ENCODE measurements at regions not wholly inside any gene's neighbourhood (a gene's known extent, or its start where the extent isn't known, plus 50 kb on each side); places are given as distances from the start of the nearest gene placed in this dataset.

DNA sequence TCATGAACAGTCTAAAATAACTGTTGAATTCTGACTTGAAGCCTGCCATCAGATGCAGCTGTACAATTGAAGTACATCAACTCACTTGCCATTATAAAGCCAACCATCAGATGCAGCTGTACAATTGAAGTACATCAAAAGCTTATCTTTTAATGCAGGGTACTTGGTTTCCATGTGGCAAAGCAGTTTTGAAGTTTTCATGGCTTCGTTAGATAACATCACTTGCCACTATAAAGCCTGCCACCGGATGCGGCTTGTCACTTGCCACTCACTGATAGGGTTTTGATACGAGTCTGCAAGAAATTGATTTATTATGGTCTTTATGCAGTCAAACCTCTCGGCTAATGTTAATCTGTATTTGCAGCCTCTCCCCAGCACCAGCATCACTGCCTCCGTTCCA, 1605.8 kb downstream of the SUCLG1 start:
- no peak for DNase-seq

DNA sequence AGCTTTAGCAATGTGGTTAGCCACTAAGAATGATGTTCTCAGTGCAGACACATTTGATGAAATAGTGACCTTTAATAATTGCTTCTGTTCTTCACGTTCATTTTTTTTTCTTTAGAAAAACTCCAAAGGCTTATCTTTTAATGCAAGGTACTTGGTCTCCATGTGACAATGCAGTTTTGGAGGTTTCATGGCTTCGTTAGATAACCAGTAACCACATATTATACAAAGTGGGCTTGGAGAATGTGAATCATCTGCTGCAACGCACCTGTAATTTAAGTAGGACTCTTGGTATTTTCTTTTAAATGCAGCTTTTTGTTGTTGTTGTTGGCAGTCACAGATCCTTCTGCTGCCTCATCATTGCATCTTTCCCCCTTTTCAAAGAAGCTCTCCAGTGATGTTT, 1606.3 kb downstream of the SUCLG1 start:
- no peak for DNase-seq

DNA sequence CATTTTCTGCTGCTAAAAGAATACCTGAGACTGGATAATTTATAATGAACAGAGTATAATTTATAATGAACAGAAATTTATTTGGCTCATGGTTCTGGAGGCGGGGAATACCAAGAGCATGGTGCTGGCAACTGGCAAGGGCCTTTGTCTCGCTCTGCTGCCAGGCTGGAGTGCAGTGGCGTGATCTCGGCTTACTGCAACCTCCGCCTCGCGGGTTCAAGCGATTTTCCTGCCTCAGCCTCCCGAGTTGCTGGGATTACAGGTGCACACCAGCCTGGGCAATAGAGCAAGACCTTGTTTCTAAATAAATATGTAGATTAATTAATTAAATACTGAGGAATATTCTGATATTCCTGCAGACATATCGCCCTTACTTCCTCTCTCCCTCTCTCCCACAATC, 1610.8 kb downstream of the SUCLG1 start:
- DNase-seq, result no peak

DNA sequence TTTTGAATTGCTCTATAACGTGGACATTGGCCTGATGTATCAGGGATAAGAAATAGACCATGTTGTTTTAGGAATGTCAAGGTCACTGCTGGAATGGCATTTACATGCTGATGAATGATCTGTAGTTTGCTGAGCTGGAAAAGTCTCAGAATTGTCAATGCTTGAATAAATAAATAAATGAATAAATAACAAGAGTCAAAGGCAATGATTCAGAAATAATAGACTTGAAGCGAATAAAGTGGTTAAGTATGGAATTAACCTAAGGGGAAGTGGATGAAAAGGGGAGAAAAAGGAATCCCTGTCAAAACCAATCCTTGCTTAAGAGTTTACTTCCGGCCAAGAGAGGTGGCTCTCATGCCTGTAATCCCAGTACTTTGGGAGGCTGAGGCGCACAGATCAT, 1620.0 kb downstream of the SUCLG1 start:
- DNase-seq, result no peak

DNA sequence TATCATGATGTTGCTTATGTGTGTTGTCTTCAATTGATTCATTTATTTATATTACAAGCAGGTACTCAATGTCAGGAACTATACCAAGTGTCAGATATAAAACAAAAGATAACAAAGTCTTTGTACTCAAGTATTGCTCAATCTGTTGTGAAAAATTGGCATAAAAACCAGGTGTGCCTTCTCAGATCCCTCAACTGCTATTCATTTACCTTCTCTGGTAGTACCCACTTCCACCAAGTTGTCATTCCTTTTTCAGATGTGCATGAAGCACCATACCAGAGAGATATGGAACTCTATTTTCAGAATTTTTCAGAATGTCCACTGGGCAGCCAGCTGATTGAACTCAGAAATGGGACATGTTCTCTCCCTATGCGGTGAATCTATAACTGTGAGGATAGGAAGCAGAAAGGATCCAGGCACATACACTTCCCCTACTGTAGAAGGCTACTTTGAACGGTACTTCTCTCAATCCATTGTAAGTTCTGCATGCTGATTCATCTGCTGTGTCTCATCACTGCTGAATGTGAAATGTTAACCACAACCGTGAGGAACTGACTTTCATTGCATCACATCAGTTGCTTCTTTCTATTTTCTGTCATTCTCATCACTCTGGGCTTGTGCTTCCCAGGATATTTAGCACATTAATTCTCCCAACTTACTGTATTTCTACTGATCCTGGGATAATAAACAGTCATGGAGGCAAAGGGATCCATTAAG, 1621.3 kb downstream of the SUCLG1 start:
- no peak for DNase-seq

DNA sequence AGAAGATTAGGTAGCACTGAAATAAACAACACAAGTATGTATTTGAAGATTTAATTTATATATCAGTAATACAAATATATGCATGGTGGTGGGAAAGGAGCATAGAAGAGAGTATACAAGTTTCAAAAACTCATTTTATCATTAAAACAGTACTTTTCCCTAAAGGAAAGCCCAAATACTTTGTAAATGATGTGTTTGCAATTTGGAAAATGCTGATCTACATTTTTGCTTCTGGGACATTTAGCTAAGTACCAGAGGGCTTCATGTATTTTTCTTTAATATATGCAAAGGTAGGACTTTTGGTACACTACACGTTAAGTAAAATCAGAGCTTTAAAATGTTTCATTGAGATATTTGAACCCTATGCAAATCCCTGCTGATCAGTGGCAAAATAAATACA, 1624.2 kb downstream of the SUCLG1 start:
- DNase-seq, result no peak

DNA sequence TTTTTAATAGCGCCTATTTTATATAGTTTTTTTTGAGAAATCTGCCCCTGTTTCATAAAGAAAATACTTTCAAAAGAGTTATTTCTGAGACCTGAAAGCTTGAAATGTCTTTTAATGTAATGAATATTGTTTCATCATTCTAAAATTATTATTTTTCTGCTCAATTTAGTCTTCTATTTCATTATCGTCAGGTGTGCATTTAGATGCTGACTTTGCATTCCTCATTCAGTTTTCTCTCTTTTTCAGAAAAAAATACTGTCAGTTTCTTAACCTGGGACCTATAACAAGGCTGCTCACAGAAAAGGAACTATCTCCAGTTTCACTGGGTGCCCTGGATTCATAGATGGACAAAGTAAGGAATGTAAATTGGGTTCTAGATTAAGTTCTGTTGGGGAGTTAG, 1631.7 kb downstream of the SUCLG1 start:
- DNase-seq, result no peak

DNA sequence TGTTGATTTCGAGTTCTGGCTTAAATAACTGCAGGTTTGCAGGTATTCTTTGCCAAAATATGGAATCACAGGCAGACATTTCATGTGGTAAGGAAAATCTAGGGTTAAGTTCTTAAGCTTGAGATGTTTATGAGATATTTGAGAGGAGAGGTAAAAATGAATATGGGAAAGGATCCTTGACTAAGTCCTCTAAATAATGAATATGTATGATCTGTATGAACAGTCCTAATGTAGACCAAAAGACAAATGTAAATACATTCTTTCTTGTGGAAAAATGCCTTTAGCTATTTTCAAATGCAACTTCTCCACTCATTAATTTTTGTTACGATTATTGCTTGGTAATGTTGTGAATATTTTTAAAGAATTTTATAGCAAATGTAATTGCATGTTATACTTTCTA, 1632.6 kb downstream of the SUCLG1 start:
- no peak for DNase-seq

DNA sequence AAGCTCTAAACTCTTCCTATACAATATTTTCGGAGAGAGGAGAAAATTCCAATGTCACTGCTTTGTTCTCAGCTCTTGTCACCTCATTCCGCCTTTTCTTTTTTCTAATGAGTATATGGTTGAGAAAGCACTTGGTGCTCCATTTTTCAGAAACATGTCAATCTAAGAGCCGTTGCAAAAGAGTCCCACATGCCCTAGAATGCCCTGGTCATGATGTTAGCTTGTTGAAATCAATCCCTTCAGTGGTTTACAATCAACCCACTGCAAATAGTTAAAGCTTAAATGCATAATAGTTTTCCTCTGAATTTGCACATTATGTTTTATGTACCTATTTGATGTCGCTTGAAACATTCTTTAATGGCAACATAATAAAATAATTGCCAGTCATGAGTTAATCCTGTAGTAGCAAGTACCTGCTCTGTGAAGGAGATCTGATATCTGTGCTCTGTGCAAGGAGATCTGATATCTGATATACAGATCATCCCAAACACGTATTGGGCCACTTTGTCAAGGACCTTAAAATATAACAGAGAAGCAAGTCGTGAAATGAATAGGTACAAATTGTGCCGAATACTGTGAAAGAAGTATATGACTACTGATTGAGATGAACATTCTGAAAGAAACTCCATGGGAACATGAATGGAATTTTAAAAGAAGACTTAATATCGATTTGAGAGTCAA, 1633.5 kb downstream of the SUCLG1 start:
- no peak for DNase-seq

DNA sequence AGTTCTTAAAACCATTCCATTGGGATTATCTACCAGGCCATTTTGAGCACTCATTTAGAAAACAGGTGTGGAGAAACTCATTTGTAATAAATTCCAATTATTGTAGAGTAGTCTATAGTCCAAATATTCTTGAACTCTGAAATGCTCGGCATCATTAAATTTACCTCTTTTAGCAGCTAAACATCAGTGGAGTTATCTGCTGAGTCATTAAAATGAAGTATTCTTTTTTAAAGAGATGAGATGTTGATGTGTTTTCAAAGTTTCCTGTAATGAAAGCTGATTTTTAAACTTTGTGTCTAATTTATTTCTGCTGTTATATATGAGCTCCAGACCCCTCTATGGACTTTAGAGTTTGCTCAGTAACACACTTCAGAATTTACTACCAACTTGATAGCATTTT, 1635.2 kb downstream of the SUCLG1 start:
- DNase-seq, result no peak

DNA sequence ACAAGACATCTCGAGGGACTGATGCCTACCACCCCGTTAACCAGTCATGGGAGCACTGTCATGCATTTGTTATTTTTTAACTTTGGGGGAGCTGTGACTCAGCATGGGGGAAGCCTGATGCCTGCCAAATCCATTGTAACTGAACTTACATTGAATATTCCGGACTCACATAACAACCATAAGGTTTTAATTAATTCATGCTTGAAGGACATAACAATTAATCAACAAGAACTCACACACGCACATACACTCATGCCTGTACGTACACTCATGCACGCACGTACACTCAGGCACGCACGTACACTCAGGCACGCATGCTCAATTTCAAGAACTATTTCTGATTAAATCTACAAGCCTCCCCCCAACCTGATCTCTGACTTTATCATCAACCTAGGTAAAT, 1639.1 kb downstream of the SUCLG1 start:
- DNase-seq, result no peak

DNA sequence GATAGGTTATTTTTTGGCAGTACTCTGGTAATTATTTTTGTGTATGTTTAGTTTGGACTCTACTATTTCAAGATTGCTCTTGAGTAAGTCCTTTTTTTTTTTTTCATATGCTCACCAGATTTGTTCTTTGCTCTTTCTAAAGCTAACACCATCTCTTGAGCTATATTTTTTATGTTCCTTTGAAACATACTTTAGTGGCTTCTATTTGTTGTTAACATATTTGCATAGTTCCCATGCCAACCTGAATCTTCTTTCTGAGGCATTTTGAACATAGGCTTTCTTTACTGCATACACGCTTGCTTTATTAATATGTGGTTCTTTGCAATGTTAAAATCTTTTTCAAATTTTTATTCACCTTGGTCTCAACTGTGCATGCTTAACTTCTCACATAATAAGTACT, 1644.9 kb downstream of the SUCLG1 start:
- DNase-seq, result no peak

DNA sequence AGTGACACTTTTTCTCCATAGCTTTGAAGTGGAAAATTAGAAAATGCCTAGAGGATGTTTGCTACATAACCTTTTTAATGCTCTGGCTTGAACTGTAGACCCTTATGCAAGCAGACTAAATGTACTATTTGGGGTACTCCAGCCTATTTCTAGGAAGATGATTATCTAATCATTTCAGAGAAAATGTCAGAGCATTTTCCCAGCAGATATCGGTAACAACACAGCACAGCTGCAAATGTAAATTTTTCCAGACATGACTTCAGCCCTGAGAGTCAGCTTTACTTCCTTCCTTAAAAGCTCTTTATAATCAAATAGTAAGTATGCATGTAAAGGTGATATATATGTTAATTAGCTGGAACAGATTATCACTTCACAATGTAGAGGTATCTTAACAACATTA, 1647.1 kb downstream of the SUCLG1 start:
- DNase-seq, result no peak

DNA sequence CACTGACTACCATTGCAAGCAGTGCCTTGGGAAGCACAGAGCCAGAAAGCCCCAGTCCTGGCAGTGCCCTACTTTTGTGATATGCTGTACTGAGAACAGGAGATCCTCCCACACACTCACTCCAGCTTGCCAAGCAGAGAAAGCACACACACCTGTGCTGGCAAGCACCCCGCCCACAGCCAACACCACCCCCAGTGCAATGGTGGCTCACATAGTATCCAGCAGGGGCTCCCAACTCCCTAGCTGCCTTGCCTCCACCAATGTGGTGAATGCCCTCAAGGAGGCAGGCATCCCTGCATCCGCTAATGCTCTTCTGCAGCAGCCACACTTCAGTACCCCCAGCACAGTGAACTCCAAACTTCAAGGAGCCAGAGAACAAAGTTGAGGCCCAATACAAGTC, 1655.8 kb downstream of the SUCLG1 start:
- no peak for DNase-seq

DNA sequence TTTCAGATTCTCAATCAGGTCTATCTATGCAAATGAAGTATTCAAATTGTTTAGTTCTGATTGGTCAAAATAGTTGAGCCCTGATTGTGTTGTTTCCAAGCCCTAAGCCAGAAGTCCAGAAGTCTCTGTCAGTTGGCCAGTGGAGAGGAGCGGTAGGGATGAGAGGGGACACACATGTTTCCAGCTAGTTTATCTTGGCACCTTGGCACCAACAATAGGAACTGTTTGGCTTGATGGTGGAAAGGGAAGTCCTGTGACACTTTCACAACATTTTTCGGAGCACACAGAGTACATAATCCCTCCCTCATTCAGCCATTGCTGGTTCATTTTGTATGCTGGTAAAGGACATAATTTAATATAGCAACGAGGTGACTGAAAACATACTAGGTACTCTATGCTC, 1661.6 kb downstream of the SUCLG1 start:
- DNase-seq, result no peak

DNA sequence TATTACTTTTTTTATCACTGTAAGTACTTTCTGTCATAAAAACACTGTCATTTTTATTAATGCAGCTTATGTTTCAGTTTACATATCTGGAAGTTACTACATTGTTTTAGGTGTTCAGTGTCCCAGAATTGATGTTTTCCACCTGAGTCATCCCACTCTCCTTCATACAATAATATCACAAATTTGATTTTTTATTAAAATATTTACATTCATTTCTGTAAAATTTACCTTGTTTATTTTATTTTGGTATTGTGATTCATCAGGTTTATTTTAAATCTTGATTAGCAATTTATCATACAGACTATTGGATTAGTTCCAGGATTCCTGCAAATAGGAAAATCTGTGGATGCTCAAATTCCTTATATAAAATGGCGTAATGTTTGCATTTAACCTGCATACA, 1662.9 kb downstream of the SUCLG1 start:
- no peak for DNase-seq

DNA sequence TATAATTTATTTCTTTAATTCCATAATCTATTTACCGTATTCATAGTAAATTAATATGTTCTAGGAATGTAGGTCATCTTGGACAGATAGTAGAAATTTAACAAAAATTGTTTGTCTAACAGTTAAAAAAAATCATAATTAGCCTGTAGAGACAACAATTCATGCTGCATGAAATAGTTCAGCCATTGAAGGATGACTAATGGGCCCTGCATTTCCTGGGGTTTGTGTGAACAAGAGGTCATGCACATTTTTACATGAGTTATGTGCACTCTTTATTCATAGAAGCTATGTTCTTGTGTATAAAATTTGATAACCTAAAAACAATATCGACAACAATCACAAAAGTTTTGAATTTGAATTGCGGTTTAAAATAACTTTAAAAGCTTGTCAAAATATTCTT, 1663.6 kb downstream of the SUCLG1 start:
- DNase-seq, result no peak

DNA sequence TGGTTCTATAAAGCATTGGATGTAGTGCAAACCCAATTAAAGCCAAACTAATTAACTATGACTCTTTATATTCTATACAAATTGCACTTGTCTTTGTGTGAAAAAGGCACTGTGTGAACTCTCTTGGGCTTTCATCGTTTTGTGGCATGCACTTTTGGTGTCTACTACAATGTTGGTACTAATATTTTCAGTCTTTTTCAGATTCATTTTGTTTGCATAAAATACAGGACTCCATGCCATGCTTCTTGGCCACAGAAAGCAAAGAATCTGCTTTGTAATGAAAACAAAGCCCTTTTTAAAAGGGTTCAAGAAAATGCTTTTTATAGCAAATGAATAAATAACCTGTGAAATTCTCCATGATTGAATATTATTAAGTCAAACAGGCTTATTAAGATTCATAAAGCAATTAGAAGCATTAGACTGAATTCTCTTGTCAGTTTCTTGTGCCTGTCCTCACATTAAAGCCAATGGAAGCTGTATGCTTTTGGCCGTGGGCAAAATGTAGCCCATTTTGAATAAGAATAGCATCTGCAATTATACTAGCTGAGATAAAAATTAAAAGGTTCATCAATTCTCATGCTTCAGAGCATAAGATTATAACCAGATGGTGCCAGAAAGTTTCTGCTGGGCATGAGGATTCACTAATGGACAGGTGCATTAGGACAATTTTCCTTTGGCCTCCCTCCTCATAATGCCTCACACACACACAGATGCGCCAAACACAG, 1665.2 kb downstream of the SUCLG1 start:
- DNase-seq, result no peak

DNA sequence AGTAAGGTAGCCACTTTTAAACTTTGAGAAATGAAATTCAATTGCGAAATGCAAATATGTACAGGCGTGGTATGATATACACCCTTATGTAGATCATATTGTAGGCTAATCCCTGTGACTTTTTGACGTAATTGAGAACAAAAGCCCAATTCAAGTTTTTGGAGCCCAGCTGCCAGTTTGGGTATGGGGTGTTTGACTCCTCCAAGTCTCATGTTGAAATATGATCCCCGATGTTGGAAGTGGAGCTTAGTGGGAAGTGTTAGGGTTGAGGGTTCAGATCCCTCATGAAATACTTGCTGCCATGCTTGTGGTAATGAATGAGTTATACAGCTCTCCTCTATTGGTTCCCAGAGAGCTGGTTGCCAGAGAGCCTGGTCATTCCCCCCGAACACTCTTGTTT, 1666.8 kb downstream of the SUCLG1 start:
- no peak for DNase-seq

DNA sequence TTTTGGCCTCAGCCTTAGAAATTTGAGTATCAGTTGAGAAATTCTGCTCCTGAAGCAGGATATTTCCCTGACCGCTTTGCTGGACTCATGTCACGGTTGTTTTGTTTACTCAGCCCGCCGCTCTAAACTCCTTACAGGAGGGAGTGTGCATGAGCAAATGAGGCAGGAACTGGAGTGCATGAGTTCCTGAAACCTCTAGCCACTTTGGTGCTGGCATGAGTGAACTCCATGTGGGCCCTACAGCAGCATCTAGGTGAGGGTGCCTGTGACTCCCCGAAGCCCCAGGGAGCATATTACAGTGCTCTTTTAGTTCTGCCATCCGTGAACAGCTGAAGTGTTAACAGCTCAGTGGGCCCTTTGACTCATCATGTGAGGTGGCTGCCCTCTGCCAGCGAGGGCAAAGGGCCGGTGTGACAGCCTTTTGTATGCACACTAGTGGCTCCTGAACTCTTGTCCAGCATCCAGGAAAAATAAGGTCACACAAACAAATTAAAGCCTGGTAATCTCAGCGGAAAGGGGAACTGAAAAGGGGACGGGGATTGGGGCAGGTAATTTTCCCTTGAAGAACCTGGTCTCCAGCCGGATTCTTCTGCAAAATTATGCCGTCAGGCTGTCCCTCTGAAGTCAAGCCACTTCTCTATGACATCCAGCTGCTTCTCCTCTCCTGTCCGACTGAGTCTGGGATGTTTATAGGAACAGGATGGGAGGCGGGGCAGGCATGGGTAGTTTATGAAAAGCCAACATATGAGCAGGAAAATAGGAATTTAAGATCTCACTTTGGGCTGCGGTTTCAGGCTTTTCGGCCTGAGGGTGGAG, 1668.7 kb downstream of the SUCLG1 start:
- DNase-seq, result no peak

DNA sequence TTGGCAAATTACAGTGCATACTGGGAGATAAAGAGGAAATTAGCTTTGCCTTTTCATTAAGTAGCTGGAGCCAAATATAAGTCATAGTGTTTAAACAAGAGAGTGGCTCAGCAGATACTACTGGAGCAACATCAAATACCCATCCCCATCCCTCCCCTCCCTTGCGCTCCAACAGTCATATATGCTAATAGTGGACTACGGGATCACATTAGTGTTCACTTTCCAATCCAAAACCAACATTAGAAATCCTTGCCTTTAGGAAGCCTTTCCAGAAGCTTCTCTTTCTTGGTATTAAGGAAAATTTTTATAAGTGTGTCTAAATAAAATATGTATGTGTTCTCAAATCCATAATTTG, 1669.3 kb downstream of the SUCLG1 start:
- DNase-seq, result no peak

DNA sequence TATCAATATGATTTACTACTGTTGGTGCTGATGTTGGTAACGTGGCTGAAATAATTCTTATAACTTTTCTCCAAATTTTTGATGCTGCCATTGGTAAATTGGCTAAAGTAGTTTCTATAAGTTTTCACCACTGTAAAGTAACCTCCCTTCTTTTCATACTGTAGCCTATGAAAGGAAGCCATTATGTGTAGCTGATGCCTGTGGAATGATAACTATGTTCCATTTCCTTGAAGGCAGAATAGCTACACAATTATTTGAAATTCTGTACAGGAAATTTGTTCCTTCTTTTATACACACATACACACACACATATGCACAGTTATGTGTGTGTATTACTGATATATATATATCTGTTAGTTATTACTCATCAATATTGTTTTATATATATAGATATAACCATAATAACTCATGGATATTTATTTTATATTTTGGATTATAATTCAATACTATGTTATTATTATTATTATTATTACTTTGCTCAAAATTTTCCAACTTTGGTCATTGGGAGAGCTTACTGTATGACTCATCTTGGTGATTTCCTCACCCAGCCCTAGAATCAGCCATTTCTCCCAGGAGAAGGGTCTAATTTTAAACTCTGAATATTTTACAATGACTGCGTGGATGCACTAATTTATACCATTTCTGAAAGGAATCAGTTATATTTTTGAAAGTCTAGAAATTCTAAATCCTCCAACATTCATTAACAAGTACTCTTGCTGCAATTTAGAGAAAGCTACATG, 1677.7 kb downstream of the SUCLG1 start:
- DNase-seq, result no peak

DNA sequence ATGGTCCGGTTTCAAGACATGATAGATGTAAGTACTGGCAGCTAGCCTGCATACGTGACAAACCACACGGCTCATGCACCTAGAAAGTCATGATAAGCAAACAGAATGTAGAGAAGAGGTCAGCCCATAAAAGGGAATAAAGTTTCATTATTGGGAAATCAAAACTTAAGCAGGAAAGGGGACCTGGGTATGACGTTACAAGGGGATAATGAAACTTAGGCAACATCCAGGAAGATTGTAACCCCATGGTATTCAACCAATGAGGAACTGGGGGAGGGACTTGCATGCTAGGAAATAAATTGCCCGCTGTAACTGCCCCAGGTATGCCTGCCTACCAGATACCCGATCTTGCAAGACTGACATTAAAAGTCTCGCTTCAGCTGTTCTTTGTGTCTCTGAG, 1679.0 kb downstream of the SUCLG1 start:
- DNase-seq, result no peak

Data from KG1 (cell line).